Activated naive CD8-positive, alpha-beta T cell treated with anti-CD3 and anti-CD28 coated beads, Interleukin-2, amount 50 U/mL, for 16 hours (primary cell): ENCODE measurements at regions not wholly inside any gene's neighbourhood (a gene's known extent, or its start where the extent isn't known, plus 50 kb on each side); places are given as distances from the start of the nearest gene placed in this dataset.
"Not testable (repeated sequence)": the region's sequence is repeated elsewhere in the genome, so short reads cannot be mapped to it uniquely, and the experiment has no call there.

ENCODE experiments used
- DNase-seq: peaks from one replicate; pipeline ENCODE4 v3.0.0-alpha.2; 2020; ENCODE audit warnings: low read depth, low spot score

DNA sequence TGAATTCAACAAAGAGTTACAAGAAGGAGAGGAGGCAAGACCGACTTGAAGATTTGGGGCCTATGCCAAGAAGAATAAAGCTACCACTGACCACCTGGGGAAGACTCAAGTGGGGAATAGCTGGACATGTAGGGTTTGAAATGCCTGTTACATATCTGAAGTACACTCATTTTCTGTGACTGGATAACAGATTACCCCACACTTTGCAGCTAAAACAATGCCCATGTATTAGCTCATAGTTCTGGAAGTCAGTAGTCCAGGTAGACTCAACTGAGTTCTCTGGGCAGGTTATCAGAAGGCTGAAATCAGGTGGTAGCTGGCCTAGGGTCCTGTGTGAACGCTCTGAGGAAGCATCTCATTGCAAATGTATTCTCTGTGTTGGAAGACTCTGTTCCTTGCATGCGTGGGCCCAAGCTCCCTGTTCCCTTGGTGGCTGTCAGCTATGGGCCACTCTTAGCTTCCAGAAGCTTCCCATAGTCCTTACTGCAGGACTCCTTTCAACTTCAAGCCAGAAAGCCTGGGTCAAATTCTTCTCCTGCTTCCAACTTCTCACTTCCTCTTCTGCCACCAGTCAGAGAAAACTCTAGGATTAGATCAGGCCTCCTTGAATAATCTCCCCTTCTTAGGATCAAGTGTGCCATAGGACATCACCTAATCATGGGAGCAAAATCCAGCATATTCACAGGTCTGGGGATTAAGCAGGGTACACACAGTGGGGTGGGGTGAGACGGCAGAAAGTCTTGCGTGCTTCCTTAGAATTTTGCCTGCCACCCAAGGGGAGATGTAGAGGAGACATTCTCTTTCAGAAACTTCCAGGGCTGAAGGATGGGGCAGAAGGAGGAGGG is 187.8 kb downstream of the SHQ1 start:
- no peak for DNase-seq

DNA sequence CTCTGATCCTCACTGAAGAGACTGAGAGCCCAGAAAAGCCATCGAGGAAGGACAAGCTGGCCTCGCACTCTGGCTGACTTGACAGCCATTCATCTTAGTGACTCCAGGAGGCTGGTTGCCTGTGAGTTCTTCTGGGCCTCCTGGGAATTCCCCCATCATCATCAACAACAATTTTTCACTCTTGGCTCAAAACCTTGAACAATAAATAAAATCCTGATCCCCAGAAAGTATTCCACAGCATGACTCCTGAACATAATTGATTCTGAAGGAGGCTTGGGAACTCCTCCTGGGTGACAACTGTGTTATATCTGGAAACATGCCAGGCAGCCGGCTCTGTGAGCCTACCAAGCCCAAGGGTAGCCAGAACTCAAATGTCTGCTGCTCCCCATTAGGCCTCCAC is 188.6 kb downstream of the SHQ1 start:
- no peak for DNase-seq

DNA sequence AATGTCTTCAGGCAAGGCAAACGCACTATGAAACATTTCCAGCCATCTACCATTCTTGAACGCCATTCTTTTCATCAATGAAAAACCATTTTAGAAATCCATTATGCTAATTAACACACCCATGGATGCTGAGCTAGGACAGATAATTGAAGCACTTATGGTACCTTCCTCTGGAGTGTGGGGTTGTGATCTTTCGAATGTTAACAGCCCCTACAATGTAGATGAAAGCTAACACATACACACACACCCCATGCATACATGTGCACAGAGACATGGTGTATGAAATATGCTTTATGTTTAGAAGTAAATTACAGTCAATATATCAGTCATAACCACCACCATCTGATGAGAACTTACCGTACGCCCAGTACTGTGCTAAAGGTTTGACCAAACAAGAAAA is 189.1 kb downstream of the SHQ1 start:
- no peak for DNase-seq

DNA sequence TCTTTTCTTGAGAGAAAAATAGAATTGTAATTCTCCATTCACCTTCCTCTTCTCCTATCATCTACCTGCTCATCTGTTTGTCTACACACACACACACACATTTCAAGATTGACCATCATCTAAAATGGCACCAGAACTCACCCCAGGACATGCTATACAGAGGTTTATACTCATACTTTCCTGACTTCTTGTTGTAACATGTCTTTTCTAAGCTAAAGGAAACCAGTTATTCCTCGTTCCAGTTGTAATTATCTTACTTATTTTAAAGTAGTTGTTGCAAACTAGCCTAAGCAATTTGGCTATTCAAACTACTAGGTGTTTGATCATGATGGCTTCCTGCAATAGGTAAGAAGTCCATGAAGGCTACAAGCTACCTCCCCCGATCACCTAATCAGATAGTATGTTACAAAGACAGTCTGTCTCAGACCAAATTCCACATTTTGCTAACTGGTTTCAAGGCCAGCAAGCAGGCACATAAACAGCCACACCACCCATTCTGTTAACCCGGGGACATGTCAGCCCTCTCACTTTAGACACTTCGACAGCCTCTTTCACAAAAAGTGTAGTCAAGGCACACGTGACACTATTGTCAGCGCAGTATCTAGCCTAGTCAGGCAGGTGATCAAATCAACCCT is 189.7 kb downstream of the SHQ1 start:
- no peak for DNase-seq

DNA sequence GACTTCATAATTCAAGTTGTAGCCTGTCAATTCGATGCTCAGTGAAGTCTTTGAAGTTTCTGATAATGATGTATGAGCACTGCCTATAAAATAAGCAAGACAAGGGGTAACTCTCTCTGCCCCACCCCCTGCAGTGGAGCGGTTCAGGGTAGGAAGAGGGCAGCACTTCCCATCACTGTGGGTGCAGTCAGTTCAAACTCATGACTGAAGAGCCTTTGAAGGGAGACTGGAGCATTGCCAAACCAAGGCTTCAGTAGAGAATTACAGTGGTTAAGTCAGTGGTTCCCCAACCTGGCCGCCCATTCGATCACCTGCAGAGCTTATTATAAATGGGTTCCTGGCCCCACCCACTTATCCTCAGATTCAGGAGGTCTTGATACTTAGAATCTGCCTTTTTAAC is 190.6 kb downstream of the SHQ1 start:
- DNase-seq = peak; percentile 14

DNA sequence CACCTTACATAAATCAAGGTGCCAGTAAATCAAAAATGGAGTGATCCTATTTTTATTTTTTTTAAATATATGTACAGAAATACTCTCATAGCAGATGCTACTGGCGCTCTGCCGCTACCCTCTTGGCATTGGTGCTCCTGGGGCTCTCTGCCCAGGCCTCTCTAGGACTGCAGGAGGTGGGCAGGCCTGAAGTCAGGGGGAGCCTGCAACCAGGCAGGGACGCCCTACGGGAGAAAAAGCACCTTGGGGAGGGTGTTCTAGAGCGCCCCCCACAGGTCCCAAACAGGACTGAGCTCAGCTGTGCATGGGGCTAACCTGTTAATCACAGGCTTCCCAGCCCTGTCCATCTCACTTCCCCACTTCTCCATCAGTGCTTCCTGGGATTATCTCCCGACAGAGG is 192.5 kb downstream of the SHQ1 start:
- DNase-seq = no peak

DNA sequence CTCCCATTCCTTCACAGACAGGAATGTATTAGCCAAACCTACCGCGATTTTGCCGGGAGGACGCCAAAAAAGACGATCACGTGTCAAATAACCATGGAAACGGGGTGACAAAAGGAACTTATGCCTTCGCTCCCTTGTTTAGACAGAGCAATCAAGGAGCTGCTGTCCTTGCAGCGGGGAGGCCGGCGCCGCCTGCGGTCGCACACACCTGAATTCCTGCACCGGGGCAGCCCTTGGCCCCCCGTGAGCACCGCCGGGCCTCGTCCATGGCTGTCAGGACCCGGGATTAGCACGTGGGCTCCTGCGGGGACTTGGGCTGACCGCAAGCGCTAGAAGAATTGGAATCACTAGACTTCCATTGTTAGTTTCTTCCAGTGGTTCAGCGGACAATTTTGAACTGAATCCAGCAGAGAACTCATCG is 193.1 kb downstream of the SHQ1 start:
- DNase-seq = no peak

DNA sequence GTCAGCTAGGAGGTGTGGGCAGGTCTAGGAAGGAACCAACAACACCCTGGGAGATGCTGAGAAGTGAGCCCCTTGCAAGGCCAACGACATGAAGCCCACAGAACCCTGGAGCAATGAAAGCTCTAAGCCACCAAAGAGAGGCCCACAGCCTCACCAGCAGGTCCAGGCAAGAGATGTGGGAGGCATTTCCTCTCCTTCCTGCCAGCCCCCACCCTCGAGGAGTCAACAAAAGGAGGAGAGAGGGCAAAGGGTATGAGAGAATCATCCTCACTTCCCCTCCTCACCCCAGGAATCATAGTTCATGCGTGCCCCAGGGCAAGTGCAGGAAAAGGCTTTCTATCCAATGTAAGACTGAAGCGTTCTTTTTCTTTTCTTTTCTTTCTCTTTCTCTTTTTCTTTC is 195.8 kb downstream of the SHQ1 start:
- no peak for DNase-seq

DNA sequence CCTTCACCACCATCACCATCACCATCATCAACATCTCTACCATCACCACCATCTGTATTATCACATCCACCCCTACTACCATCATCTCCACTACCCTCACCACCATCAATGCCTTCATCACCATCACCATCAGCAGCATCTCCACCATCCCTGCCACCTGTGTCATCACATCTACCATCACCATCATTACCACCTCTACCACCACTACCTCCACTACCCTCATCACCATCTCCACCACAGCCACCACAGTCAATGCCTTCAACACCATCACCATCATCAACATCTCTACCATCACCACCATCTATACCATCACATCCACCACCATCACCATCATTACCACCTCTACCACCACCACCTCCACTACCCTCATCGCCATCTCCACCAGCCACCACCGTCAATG is 196.7 kb downstream of the SHQ1 start:
- DNase-seq = no peak

DNA sequence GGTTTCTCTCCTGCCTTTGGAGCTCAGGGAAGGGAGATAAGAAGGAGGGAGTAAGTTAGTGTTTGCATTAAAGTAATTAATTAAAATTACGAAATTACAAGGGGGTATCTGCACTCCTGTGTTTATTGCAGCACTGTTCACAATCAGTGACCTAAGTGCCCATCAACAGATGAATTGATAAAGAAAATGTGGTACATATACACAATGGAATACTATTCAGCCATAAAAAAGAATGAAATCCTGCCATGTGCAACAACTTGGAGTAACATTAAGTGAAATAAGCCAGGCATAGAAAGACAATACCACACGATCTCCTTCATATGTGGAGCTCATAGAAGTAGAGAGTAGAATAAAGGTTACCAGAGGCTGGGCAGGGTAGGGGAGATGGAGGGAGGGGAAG is 202.0 kb downstream of the SHQ1 start:
- DNase-seq = no peak

DNA sequence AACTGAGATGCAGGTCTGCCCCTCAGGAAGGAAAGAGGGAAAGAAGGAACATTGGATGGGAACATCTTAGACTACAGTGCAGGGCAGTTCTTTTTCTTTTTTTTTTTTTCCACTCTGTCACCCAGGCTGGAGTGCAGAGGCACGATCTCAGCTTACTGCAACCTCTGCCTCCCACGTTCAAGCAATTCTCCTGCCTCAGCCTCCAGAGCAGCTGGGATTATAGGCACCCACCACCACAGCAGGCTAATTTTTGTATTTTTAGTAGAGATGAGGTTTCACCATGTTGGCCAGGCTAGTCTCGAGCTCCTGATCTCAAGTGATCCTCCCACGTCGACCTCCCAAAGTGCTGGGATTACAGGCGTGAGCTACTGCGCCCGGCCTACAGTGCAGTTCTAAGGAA is 204.6 kb downstream of the SHQ1 start:
- DNase-seq = not testable (repeated sequence)

DNA sequence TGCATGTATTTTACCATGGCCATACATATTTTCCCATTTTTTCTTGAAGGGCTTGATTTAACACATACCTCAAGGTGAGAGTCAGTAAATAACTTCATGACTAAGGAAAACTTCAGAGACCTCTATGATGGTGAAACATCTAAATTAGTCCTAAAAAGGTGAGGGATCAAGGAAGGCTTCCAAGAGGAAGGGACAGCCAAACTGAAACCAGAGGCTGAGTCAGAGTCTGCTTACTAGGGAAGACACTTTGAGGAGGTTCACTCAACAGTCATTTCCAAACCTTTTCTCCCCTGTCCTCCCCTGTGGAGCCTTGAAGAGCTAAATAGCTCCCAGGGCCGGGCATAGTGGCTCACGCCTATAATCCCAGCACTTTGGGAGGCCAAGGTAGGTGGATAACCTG is 206.6 kb downstream of the SHQ1 start:
- no peak for DNase-seq

DNA sequence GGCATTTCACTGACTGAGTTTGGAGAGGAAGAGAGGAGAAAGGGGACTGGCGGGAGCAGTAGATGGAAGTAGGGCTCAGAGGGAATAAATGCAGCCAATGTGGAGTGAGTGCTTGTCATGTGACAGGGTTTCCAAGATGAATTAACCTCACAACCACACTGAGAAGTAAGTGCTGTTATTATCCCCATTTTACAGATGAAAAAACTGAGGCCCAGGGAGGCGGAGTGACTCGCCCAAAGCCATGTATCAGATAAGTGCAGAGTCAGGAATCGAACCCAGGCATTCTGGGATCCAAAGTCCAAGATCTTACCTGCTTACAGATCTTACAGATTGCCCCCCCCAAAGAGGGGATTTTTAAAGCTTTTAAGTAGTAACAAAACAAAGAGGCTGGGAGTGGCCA is 207.2 kb downstream of the SHQ1 start:
- DNase-seq = no peak

DNA sequence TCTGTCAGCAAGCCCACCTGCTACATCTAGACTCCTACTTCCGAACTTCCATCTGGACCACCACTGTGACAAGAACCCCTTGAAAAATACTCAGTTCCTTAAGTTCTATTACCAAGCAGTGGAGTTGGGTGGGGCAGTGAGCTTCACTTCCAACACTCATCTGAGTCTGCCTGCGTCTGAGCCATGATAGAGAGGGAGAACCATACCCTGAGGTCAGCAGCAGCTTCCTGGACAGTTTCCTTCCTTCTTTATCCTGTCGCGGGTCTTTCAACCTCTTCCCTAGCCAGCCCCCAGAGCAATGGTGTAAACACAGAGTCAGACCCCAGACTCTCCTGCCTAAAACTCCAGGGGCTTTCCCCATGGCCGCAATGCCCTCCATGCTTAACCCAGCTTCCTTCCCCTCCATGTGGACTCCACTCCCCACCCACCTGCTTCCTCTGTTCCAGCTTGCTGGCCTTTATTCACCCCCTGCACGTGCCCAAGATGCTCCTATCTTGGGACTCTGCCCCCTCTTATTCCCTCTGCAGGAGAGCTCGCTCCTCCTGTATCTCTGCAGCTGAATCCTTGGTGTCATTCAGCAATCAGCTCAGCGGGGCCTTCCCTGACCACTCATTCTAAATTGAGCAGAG is 211.2 kb downstream of the SHQ1 start:
- DNase-seq = no peak

DNA sequence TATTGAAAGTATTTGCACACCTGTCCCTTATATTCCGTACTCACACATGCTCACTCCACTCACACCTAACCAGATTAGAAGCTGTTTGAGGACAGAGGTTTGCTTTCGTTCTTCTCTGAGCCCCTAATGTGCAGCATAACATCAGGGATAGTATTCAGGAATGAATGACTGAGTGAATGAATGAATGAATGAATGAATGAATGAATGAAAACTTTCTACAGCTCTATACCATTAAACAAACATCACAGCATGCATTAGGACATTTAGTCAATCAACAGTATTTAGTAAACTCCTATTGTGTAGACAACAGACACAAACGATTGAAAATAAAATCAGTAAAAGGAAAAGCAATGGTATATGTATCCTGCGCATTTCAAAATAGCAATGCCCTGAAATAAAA is 212.7 kb downstream of the SHQ1 start:
- no peak for DNase-seq

DNA sequence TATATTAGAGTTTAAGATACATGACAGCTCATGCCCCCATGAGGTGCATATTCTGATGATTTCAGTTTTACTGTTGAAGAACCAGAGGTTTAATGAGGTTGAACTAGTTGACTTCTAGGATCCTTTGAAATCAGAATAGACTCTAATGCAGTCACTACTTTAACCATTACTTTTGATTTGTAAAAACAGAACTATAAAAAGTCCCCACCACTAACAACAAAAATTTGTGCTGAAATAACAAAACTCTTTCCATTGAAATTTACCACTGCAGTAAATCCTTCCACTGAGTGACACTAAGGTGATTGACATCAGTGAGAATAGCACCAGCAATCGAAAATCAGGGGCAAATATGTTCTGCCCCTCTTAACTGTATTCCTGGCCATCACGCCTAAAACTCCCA is 214.1 kb downstream of the SHQ1 start:
- DNase-seq = no peak

DNA sequence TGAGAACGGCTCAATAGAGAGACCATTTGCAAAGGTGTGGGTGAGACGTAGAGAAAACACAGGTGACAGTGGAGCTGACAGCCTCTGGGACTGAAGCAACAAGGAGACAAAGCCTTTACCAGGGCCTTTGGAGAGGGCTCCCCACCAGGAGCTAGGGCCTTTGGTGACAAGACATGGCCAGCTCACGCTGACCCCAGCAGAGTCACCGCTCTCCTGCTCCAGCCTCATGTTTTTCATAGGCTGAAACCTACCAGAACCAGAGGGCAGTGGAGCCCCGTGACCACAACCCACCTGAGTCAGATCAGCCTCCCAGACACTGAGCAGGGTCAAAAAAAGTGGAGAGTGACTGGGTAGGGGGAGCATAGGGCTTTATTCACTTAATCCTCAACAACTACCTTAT is 214.7 kb downstream of the SHQ1 start:
- no peak for DNase-seq

DNA sequence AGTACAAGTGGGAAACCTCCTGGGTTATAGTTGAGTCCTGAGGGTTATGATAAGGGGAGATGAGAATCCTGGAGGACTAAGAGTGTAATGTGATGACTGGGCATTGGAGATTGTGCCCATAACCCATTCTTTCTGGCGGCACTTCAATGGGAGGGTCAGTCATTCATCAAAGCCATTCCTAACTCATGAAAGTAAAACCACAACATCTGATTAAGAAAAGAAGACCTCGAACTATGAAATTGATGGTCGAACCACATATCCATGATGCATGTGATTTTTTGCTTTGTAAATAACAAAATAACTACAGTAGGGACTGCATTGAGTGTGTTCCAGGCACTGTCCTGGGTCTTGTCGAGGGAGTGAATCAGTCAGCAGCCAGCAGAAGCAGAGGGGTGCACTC is 215.1 kb downstream of the SHQ1 start:
- no peak for DNase-seq

DNA sequence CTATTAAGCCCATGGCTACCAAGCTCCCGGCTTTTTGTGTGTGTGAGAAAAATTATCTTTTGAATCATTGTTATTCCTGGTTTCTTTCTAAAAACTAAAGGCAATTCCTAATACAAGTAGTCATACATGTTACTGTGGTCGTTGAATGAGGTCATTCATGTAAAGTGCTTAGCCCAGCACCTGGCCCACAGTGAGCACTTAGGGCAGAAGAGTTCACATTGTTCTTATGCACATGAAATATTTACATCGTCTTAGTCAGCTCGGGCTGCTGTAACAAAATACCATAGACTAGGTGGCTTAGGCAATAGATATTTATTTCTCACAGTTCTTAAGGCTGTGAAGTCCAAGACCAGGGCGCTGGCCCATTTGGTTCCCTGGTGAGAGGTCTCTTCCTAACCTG is 216.1 kb downstream of the SHQ1 start:
- DNase-seq = no peak

DNA sequence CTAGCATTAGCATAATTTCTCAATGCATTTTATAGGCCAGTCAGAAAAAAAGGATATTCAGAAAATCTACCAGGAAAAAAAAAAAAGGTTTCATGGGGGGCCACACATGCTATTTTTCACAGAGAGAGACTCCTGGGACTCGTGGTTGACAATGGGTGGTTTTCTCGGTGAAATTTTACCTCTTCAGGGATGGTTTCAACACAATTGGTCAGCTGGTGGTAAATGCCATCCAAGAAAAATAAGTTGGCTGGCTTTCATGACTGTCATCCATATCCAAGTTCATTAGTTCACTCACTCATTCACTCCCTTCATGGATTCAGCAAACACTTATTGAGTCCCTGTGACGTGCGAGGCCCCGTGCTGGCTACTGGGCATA is 217.3 kb downstream of the SHQ1 start:
- no peak for DNase-seq

DNA sequence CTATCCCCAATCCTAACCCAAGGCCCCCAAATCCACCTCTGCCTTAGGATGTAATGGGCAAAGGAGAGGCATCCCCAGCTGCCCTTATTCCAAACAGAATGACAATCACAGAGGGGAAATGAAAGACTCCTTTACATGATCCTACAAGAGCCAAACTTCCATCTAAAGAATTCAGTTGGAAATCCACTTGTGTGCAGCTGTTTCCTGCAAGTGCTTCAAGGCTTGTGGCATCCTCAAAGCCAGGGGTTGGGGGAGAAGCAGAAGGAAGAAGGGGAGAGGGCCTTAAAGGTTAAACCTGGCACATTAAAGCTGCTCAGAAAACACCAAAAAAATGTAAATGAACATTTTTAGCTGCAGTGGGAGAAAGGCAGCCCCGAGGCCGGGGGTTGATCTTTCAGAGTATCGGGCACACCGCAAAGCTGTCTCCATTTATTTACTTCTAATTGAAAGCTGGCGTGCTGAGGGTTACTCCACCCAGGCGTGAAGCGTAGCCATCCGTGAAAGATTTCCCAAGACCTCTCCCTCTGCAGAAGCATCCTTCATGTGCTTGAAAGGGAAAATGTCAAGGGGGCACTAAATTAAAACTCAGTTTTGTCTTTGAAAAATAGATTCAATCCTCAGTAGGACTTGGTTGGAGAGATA is 217.8 kb downstream of the SHQ1 start:
- no peak for DNase-seq

DNA sequence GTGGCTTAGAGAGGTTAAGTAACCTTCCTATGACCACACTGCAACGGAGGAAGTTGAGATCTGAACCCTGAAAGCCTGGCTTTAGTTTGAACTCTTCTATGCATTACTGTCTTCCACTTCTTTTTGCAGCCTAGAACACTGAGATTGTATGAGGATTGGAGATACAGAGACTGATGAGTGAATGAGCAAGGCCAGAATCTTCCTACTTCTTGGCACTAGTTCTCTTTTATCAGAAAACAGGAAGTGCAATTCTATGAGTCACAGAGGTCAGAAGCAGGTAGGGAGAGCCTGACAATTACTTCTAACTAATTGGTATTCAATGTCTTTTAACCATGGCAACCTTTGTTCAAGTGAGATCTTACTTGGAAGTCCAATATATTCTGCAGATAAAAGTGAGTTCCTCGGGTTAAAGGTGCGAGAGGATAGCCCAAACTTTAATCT is 219.0 kb downstream of the SHQ1 start:
- DNase-seq = no peak

DNA sequence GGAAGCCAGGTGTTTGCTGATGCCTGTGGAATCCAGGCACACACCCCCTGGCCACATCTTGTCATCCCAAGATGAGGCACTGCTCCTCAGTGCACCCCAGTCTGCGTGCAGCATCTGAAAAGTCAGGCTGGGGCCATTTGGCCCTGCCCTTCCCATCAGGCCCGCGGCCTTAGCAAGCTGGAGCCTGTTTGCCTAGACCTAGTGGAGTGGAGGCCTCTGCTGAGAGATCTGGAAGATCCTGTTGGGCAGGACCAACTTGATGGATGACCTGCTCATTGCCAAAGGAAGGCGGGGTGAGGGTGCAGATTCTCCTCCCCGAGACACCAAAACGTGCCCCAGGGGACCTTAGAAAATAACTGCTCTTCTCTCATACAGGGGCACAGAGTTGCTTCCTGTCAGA is 220.2 kb downstream of the SHQ1 start:
- DNase-seq = no peak
